Lung microvascular endothelial cell (primary cell): ENCODE measurements at regions not wholly inside any gene's neighbourhood (a gene's known extent, or its start where the extent isn't known, plus 50 kb on each side); places are given as distances from the start of the nearest gene placed in this dataset.
"Not testable (repeated sequence)": the region's sequence is repeated elsewhere in the genome, so short reads cannot be mapped to it uniquely, and the experiment has no call there.

Source experiments
- DNase-seq, 2 donors: peaks; one replicate each; pipeline versions ENCODE4 v3.0.0 to v3.0.0-alpha.2; 2010; ENCODE audit warnings: low read depth in 2 of 2

- DNase-seq = peak; percentile 19 to 61
These were observed 68.3 kb upstream of the SESTD1 start for GRCh38 chr2:179332903-179333302.

GRCh38 chr2:179331061-179331460 is 66.4 kb upstream of the SESTD1 start:
- DNase-seq = no peak

GRCh38 chr2:179322289-179322688 is 57.7 kb upstream of the SESTD1 start:
- DNase-seq = no peak

GRCh38 chr2:179321034-179321433 is 56.4 kb upstream of the SESTD1 start:
- DNase-seq = not testable (repeated sequence)

GRCh38 chr2:179314729-179315128 is 50.1 kb upstream of the SESTD1 start:
- DNase-seq = not testable (repeated sequence)
